ENCODE measurements at regions not wholly inside any gene's neighbourhood (a gene's known extent, or its start where the extent isn't known, plus 50 kb on each side); places are given as distances from the start of the nearest gene placed in this dataset.

- TF ChIP-seq POLR2AphosphoS5 (IDR thresholded peaks at IDR 0.05; ENCODE audit: low read depth, low read length) (no peak), TAF1 (IDR thresholded peaks at IDR 0.05; ENCODE audit: borderline replicate concordance, insufficient read depth, low read length) (no peak), SIN3A (IDR thresholded peaks at IDR 0.05; ENCODE audit: borderline replicate concordance, insufficient read depth, low read length) (no peak), FOXP2 (optimal IDR thresholded peaks at IDR 0.05; ENCODE audit: borderline replicate concordance, extremely low read depth, extremely low read length, insufficient read depth) (no peak)
- TF ChIP-seq, protein P1, sequence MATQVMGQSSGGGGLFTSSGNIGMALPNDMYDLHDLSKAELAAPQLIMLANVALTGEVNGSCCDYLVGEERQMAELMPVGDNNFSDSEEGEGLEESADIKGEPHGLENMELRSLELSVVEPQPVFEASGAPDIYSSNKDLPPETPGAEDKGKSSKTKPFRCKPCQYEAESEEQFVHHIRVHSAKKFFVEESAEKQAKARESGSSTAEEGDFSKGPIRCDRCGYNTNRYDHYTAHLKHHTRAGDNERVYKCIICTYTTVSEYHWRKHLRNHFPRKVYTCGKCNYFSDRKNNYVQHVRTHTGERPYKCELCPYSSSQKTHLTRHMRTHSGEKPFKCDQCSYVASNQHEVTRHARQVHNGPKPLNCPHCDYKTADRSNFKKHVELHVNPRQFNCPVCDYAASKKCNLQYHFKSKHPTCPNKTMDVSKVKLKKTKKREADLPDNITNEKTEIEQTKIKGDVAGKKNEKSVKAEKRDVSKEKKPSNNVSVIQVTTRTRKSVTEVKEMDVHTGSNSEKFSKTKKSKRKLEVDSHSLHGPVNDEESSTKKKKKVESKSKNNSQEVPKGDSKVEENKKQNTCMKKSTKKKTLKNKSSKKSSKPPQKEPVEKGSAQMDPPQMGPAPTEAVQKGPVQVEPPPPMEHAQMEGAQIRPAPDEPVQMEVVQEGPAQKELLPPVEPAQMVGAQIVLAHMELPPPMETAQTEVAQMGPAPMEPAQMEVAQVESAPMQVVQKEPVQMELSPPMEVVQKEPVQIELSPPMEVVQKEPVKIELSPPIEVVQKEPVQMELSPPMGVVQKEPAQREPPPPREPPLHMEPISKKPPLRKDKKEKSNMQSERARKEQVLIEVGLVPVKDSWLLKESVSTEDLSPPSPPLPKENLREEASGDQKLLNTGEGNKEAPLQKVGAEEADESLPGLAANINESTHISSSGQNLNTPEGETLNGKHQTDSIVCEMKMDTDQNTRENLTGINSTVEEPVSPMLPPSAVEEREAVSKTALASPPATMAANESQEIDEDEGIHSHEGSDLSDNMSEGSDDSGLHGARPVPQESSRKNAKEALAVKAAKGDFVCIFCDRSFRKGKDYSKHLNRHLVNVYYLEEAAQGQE (IDR thresholded peaks at IDR 0.05; ENCODE audit: insufficient read depth in 1 of 2, low read depth in 2 of 2, low read length in 2 of 2) = no peak
Observed at GRCh38 chr6:73929405-73929804, 233.4 kb downstream of the CD109 start.

DNA sequence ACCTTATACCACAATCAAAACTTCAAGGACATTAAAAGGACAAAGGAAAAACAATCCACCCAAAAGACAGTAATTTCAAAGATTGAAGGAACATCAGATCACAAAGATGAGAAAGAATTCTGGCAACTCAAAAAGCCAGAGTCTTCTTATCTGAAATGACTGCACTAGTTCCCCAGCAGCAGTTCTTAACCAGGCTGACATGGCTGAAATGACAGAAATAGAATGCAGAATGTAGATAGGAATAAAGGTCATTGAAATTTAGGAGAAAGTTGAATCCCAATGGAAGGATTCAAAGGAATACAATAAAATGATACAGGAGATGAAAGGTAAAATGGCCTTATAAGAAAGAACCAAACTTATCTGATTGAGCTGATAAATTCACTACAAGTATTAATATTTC is 231.4 kb downstream of the CD109 start:
- TF ChIP-seq POLR2AphosphoS5 (IDR thresholded peaks at IDR 0.05; ENCODE audit: low read depth, low read length) (no peak), FOXP2 (optimal IDR thresholded peaks at IDR 0.05; ENCODE audit: borderline replicate concordance, extremely low read depth, extremely low read length, insufficient read depth) (no peak), TAF1 (IDR thresholded peaks at IDR 0.05; ENCODE audit: borderline replicate concordance, insufficient read depth, low read length) (no peak), SIN3A (IDR thresholded peaks at IDR 0.05; ENCODE audit: borderline replicate concordance, insufficient read depth, low read length) (no peak)
- TF ChIP-seq, protein P1 (IDR thresholded peaks at IDR 0.05; ENCODE audit: insufficient read depth in 1 of 2, low read depth in 2 of 2, low read length in 2 of 2) = no peak

DNA sequence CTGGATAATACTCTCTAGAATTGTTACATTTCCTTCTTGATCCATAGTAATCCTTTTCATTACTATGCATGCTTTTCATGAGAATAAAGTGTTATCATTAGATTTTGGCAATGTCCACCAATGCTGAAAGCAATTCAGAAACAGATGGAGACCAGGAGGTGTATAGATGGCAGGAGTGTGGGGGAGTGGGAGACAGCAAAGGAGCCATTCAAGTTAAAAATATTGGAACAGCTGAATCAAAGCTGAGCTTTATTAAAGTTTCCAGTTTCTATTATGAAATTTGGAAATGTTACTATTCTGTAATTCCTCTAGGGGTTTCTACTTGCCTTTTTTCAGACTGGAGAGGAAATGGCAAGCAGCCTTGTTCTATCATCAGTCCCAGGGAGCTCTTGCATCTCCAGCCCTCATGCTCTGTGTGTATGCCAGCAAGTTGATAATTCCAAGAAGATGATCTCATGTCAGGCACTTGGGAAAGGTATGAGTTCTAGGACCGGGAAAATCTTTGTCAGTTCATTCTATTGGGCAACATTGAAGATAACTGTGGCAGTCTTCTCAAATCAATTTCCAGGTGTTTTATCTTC is 228.0 kb downstream of the CD109 start:
- TF ChIP-seq TAF1 (IDR thresholded peaks at IDR 0.05; ENCODE audit: borderline replicate concordance, insufficient read depth, low read length) (no peak), SIN3A (IDR thresholded peaks at IDR 0.05; ENCODE audit: borderline replicate concordance, insufficient read depth, low read length) (no peak), POLR2AphosphoS5 (IDR thresholded peaks at IDR 0.05; ENCODE audit: low read depth, low read length) (no peak), FOXP2 (optimal IDR thresholded peaks at IDR 0.05; ENCODE audit: borderline replicate concordance, extremely low read depth, extremely low read length, insufficient read depth) (no peak)
- TF ChIP-seq, protein P1 (IDR thresholded peaks at IDR 0.05; ENCODE audit: insufficient read depth in 1 of 2, low read depth in 2 of 2, low read length in 2 of 2) = no peak

GRCh38 chr6:73903155-73903554 is 207.2 kb downstream of the CD109 start:
- TF ChIP-seq SIN3A (IDR thresholded peaks at IDR 0.05; ENCODE audit: borderline replicate concordance, insufficient read depth, low read length) (no peak), TAF1 (IDR thresholded peaks at IDR 0.05; ENCODE audit: borderline replicate concordance, insufficient read depth, low read length) (no peak), POLR2AphosphoS5 (IDR thresholded peaks at IDR 0.05; ENCODE audit: low read depth, low read length) (no peak), FOXP2 (optimal IDR thresholded peaks at IDR 0.05; ENCODE audit: borderline replicate concordance, extremely low read depth, extremely low read length, insufficient read depth) (no peak)
- TF ChIP-seq, protein P1 (IDR thresholded peaks at IDR 0.05; ENCODE audit: insufficient read depth in 1 of 2, low read depth in 2 of 2, low read length in 2 of 2) = no peak

All from PFSK-1 (cell line).